Osteoblast (primary cell): ENCODE measurements at regions not wholly inside any gene's neighbourhood (a gene's known extent, or its start where the extent isn't known, plus 50 kb on each side); places are given as distances from the start of the nearest gene placed in this dataset.

Experiments used
- DNase-seq: peaks from one replicate; pipeline ENCODE4 v3.0.0; 2011; ENCODE audit warnings: low spot score, mixed read lengths; ENCODE audit not compliant: insufficient read length; ENCODE audit errors: missing footprints
- H2AFZ ChIP-seq: 2 replicates; pipeline ENCODE4 v1.6.0; 2011; ENCODE audit warnings: mild to moderate bottlenecking, low read length
- H3K27ac ChIP-seq: 2 replicates; pipeline ENCODE4 v1.5.1; 2011; ENCODE audit warnings: mild to moderate bottlenecking, low read depth, low read length, moderate library complexity
- H3K27me3 ChIP-seq: 2 replicates; pipeline ENCODE4 v1.6.0; 2012; ENCODE audit warnings: mild to moderate bottlenecking, control low read depth, inconsistent platforms, low read length, moderate library complexity; ENCODE audit not compliant: insufficient read depth
- H3K36me3 ChIP-seq: 2 replicates; pipeline ENCODE4 v1.5.1; 2011; ENCODE audit warnings: mild to moderate bottlenecking, low read length, control low read depth, moderate library complexity; ENCODE audit not compliant: insufficient read depth
- H3K4me1 ChIP-seq: 2 replicates; pipeline ENCODE4 v1.5.1; 2011; ENCODE audit warnings: mild to moderate bottlenecking, low read length, control low read depth, moderate library complexity; ENCODE audit not compliant: insufficient read depth
- H3K4me2 ChIP-seq: 2 replicates; pipeline ENCODE4 v1.6.0; 2011; ENCODE audit warnings: mild to moderate bottlenecking, low read length; ENCODE audit not compliant: insufficient read depth
- H3K4me3 ChIP-seq: fragments of 200-600 bp; sonication (generic); 3 replicates; pipeline ENCODE4 v1.5.1; 2012; ENCODE audit warnings: mild to moderate bottlenecking, low read length, inconsistent platforms; ENCODE audit not compliant: insufficient read depth
- H3K79me2 ChIP-seq: 2 replicates; pipeline ENCODE4 v1.6.0; 2012; ENCODE audit warnings: mild to moderate bottlenecking, low read length, control low read depth, inconsistent platforms; ENCODE audit not compliant: insufficient read depth
- H3K9me3 ChIP-seq: 2 replicates; pipeline ENCODE4 v1.5.1; 2011; ENCODE audit warnings: low read depth, low read length, control low read depth
- H4K20me1 ChIP-seq: 2 replicates; pipeline ENCODE4 v1.6.0; 2012; ENCODE audit warnings: mild to moderate bottlenecking, low read length, control low read depth; ENCODE audit not compliant: insufficient read depth
- TF ChIP-seq, protein P1 (sequence below): IDR thresholded peaks from 2 replicates; pipeline ENCODE4 v1.5.1; 2011; ENCODE audit warnings: mild to moderate bottlenecking, low read depth, low read length, moderate library complexity; ENCODE audit errors: extremely low read depth

DNA sequence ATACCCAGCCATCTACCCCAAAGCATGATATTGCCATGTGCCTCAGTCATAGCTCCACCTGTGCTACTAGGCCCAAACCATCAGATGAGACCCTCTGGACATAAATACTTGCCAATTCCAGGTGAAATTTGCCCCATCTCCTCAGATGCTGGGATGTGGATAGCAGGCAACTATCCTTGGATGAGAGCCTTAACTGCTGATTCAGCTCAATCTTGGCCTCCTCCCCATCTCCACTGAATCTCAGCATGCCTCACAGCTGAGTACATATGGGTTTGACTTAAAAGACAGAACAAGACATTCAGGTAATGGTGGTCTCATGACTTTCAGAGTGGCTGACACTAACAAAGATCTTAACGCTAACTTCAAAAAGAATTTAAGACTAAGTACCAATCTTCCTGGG is 50.8 kb upstream of the KLHL13 start:
- Histone ChIP-seq H3K9me3 (no peaks in the 10 kb centered on the region), H3K36me3 (no peaks in the 10 kb centered on the region), H2AFZ (no peak overlapping the region), H3K27ac (no peak overlapping the region), H4K20me1 (no peaks in the 10 kb centered on the region), H3K4me1 (no peaks in the 10 kb centered on the region), H3K4me2 (no peak overlapping the region), H3K4me3 (no peak overlapping the region), H3K27me3 (no peaks in the 10 kb centered on the region), H3K79me2 (no peaks in the 10 kb centered on the region)
- TF ChIP-seq, protein P1, sequence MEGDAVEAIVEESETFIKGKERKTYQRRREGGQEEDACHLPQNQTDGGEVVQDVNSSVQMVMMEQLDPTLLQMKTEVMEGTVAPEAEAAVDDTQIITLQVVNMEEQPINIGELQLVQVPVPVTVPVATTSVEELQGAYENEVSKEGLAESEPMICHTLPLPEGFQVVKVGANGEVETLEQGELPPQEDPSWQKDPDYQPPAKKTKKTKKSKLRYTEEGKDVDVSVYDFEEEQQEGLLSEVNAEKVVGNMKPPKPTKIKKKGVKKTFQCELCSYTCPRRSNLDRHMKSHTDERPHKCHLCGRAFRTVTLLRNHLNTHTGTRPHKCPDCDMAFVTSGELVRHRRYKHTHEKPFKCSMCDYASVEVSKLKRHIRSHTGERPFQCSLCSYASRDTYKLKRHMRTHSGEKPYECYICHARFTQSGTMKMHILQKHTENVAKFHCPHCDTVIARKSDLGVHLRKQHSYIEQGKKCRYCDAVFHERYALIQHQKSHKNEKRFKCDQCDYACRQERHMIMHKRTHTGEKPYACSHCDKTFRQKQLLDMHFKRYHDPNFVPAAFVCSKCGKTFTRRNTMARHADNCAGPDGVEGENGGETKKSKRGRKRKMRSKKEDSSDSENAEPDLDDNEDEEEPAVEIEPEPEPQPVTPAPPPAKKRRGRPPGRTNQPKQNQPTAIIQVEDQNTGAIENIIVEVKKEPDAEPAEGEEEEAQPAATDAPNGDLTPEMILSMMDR = no peak
- DNase-seq = no peak

DNA sequence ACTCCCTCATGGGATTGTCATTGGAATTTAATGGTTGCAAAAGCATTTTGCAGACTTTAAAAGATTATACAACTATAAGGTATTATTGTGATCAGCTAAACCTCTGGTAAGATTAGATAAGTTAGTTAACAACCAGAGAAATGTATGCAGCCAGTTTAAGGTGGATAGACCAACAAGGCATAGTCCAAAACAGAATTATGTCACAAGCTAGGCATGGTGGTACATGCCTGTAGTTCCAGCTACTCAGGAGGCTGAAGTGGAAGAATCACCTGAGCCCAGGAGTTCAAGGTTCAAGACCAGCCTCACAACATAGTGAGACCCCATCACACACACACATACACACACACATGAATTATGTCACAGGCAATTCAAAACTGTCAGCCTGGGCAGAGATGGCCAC is 54.7 kb upstream of the KLHL13 start:
- TF ChIP-seq, protein P1 = no peak
- Histone ChIP-seq H3K79me2 (no peaks in the 10 kb centered on the region), H2AFZ (no peak overlapping the region), H4K20me1 (no peaks in the 10 kb centered on the region), H3K27ac (no peak overlapping the region), H3K4me2 (no peak overlapping the region), H3K4me3 (no peak overlapping the region), H3K36me3 (no peaks in the 10 kb centered on the region), H3K27me3 (no peaks in the 10 kb centered on the region), H3K9me3 (no peaks in the 10 kb centered on the region), H3K4me1 (no peaks in the 10 kb centered on the region)
- DNase-seq = no peak

DNA sequence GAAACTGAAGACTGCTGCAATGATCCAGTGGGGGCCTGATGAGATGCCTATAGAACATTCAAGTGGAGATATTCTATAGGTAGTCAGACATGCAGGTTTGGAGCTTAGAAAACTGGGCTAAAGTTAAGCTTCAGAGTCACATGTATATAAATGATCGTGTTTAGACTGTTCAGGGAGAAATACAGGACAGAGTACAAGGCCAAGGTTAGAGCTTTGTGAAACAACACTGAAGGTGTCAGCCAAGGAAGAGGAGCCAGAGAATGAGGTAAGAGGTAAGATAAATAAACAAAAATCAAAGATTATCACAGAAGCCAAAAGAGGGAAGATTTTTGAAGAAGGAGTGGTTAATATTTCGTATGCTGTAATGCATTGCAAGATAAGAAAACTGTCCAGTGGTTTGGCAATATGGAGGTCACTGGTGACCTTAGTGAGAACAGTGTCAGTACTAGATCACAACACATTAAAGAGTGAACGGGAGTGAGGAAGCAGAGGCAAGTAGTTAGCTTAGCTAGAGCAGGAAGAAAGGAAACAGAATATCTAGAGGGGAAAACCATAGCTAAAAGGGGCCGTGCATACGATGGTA is 58.0 kb upstream of the KLHL13 start:
- Histone ChIP-seq H3K36me3 (no peaks in the 10 kb centered on the region), H3K4me1 (no peaks in the 10 kb centered on the region), H3K79me2 (no peaks in the 10 kb centered on the region), H3K27ac (no peak overlapping the region), H4K20me1 (no peaks in the 10 kb centered on the region), H3K27me3 (no peaks in the 10 kb centered on the region), H3K4me3 (no peak overlapping the region), H2AFZ (no peak overlapping the region), H3K9me3 (no peaks in the 10 kb centered on the region), H3K4me2 (no peak overlapping the region)
- no peak for DNase-seq
- TF ChIP-seq, protein P1 = no peak

DNA sequence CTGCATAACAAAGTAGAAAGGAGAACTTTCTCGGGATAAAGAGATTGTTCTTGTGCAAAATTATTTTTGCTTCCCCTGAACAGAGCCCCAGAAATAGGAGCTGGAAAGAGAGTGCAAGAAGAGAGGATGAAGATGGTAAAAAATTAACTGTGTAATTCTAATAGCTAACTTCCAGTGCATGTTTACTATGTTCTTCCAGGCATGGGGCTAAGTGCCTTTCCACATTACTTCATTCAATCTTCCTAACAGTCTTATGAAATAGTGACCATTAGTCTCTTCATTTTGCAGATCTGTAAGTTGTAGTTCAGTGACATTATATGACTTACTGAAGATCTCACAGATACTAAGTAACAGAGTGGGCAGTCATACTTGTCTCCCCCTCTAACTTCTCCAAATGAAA is 61.1 kb upstream of the KLHL13 start:
- no peaks in the 10 kb centered on the region for H3K36me3 ChIP-seq
- H3K9me3 ChIP-seq = no peaks in the 10 kb centered on the region
- H3K4me3 ChIP-seq = no peak overlapping the region
- no peaks in the 10 kb centered on the region for H3K4me1 ChIP-seq
- H3K27me3 ChIP-seq = no peaks in the 10 kb centered on the region
- no peaks in the 10 kb centered on the region for H3K79me2 ChIP-seq
- no peak for DNase-seq
- no peak overlapping the region for H2AFZ ChIP-seq
- no peak overlapping the region for H3K4me2 ChIP-seq
- H3K27ac ChIP-seq = no peak overlapping the region
- TF ChIP-seq, protein P1 = no peak
- H4K20me1 ChIP-seq = no peaks in the 10 kb centered on the region
